ENCODE measurements at regions not wholly inside any gene's neighbourhood (a gene's known extent, or its start where the extent isn't known, plus 50 kb on each side); places are given as distances from the start of the nearest gene placed in this dataset.

DNA sequence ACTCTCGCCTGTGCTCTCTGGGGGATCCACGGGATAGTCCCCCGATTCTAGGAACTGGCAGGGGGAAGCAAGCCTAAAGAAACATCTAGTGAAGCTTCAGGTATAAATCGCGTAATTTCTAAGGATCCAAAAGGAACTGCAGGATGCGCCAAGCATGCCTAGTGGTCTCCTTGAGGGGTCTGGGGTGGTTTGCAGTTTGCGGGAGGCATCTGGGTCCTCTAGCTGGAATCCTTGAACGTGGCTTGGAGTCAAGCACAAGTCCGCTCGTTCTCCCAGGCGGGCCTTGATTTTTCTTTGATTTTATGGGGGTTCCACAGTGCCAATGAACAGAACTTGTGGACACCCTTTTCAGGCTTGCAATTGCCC, 1000.5 kb downstream of the KCNJ18 start:
- whole genome bisulfite sequencing, 5 donors = 83 to 90% (median 86%) methylated on average over 11 of the region's 11 CpGs
- no peaks in the 10 kb centered on the region for H3K4me1 ChIP-seq
- intact Hi-C loops (cut with DNase I; ENCODE audit: low total_unique reads) = no loop called here
- no peak for DNase-seq
- no peaks in the 10 kb centered on the region for H3K36me3 ChIP-seq
- H3K27me3 ChIP-seq = peaks cover 0 to 3% (median 0%) of the 10 kb centered on the region in 3 donors
- peaks cover 0 to 59% (median 37%) of the 10 kb centered on the region in 4 donors for H3K9me3 ChIP-seq
- H3K4me3 ChIP-seq = no peak overlapping the region
- TF ChIP-seq EP300 (IDR thresholded peaks at IDR 0.05) (no peak), POLR2A (IDR thresholded peaks at IDR 0.05) (no peak), POLR2AphosphoS5 (IDR thresholded peaks at IDR 0.05) (no peak)
- TF ChIP-seq, protein P1, sequence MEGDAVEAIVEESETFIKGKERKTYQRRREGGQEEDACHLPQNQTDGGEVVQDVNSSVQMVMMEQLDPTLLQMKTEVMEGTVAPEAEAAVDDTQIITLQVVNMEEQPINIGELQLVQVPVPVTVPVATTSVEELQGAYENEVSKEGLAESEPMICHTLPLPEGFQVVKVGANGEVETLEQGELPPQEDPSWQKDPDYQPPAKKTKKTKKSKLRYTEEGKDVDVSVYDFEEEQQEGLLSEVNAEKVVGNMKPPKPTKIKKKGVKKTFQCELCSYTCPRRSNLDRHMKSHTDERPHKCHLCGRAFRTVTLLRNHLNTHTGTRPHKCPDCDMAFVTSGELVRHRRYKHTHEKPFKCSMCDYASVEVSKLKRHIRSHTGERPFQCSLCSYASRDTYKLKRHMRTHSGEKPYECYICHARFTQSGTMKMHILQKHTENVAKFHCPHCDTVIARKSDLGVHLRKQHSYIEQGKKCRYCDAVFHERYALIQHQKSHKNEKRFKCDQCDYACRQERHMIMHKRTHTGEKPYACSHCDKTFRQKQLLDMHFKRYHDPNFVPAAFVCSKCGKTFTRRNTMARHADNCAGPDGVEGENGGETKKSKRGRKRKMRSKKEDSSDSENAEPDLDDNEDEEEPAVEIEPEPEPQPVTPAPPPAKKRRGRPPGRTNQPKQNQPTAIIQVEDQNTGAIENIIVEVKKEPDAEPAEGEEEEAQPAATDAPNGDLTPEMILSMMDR (IDR thresholded peaks at IDR 0.05) = no peak
- H3K27ac ChIP-seq = no peak overlapping the region

DNA sequence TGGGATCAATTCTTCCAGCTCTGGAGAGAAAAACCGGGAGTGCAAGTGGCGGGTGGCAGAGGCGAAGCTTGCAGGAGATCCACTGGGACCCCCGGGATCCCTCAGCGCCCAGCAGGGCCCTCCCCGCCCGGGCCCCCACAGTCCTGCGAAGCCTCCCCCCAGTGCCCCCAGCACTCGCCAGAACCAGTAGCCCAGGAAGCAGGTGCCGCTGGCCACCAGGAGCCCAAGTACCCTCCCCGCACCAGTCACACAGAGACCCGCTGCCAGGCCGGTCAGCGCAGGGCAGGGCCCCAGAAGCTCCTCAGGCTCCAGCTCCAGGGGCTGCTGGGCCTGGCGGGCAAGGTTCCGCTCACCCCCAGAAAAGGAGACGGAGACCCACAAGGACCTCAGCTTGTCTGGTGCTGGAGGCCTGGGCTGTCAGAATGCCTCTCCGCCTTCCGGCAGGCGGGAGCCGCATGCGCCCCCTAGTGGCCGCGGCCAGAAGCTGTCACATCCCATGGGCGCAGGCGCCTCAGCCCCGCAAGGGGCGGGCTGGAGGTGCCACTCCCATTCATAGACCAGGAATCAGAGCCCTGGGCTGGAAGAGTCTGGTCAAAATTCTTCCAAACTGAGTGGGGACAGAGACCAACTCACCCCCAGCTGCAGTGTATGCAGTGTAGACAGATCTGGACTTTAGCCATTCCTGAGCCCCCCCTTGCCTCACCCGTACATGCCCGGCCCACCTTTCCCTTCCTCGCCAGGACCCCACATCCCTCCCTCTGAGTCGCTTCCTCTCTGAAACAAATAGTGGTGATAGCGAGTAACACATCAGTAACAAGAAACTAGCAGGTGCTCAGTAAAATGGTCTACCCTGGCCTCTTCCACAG, 1002.3 kb downstream of the KCNJ18 start:
- 77 to 82% (median 81%) methylated on average over 13 to 33 of the region's 33 CpGs for WGBS, 5 donors
- no peak overlapping the region for H3K27ac ChIP-seq
- no peaks in the 10 kb centered on the region for H3K4me1 ChIP-seq
- peaks cover 0 to 3% (median 0%) of the 10 kb centered on the region in 3 donors for H3K27me3 ChIP-seq
- H3K4me3 ChIP-seq = no peak overlapping the region
- H3K36me3 ChIP-seq = no peaks in the 10 kb centered on the region
- no peak for DNase-seq
- intact Hi-C loops (cut with DNase I; ENCODE audit: low total_unique reads) = no loop called here
- TF ChIP-seq, protein P1 (IDR thresholded peaks at IDR 0.05) = no peak
- TF ChIP-seq EP300 (IDR thresholded peaks at IDR 0.05) (no peak), POLR2A (IDR thresholded peaks at IDR 0.05) (no peak), POLR2AphosphoS5 (IDR thresholded peaks at IDR 0.05) (no peak)
- H3K9me3 ChIP-seq = peaks cover 0 to 67% (median 42%) of the 10 kb centered on the region in 4 donors

DNA sequence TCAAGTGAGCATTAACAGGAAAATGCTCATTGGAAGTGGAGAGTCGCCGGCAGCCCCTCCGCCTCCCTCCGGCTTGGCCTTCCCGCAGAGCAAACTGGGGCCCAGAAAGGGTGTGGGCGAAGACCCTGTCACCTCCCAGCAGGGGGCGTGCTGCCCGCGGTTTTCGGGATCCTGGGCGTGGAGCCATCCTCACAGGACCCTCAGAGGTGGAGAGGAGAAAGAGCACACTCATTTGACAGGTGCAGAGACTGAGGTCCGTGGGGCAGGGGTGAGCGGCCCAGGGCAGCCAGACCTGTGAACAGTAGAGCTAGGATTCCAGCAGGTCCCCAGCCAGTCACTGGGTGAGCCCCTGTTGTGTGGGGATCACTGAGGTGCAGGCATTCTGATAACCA, 1002.9 kb downstream of the KCNJ18 start:
- no peak for DNase-seq
- no peak for TF ChIP-seq EP300 (IDR thresholded peaks at IDR 0.05)
- no peak for TF ChIP-seq POLR2A (IDR thresholded peaks at IDR 0.05)
- no peak for TF ChIP-seq POLR2AphosphoS5 (IDR thresholded peaks at IDR 0.05)
- TF ChIP-seq, protein P1 (IDR thresholded peaks at IDR 0.05) = no peak
- H3K36me3 ChIP-seq = no peaks in the 10 kb centered on the region
- H3K27me3 ChIP-seq = peaks cover 0 to 3% (median 0%) of the 10 kb centered on the region in 3 donors
- H3K4me3 ChIP-seq = no peak overlapping the region
- peaks cover 0 to 61% (median 42%) of the 10 kb centered on the region in 4 donors for H3K9me3 ChIP-seq
- intact Hi-C loops (cut with DNase I; ENCODE audit: low total_unique reads) = no loop called here
- no peak overlapping the region for H3K27ac ChIP-seq
- H3K4me1 ChIP-seq = no peaks in the 10 kb centered on the region
- WGBS, 5 donors = 73 to 76% (median 75%) methylated on average over 13 of the region's 13 CpGs

DNA sequence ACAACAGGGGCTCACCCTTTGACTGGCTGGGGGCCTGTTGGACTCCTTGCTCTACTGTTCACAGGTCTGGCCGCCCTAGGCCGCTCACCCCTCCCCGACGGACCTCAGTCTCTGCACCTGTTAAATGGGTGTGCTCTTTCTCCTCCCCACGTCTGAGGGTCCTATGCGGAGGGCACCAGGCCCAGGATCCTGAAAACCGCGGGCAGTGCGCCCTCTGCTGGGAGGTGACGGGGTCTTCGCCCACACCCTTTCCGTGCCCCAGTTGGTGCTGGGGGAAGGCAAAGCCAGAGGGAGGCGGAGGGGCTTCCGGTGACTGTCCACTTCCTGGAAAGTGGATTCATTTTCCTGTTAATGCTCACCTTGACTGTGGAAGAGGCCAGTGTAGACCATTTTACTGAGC, 1010.9 kb downstream of the KCNJ18 start:
- TF ChIP-seq, protein P1 (IDR thresholded peaks at IDR 0.05) = no peak
- no peak for TF ChIP-seq EP300 (IDR thresholded peaks at IDR 0.05)
- TF ChIP-seq POLR2AphosphoS5 (IDR thresholded peaks at IDR 0.05) = no peak
- TF ChIP-seq POLR2A (IDR thresholded peaks at IDR 0.05) = no peak
- no peak overlapping the region for H3K4me3 ChIP-seq
- WGBS, 5 donors = 58 to 70% (median 68%) methylated on average over 11 to 14 of the region's 14 CpGs
- intact Hi-C loops (cut with DNase I; ENCODE audit: low total_unique reads) = no loop called here
- no peaks in the 10 kb centered on the region for H3K36me3 ChIP-seq
- peaks cover 0 to 6% (median 0%) of the 10 kb centered on the region in 3 donors for H3K27me3 ChIP-seq
- DNase-seq = no peak
- no peaks in the 10 kb centered on the region for H3K4me1 ChIP-seq
- peaks cover 0 to 43% (median 26%) of the 10 kb centered on the region in 4 donors for H3K9me3 ChIP-seq
- no peak overlapping the region for H3K27ac ChIP-seq

Data from stomach (tissue), 8 donors.